H1 (cell line): ENCODE measurements at regions not wholly inside any gene's neighbourhood (a gene's known extent, or its start where the extent isn't known, plus 50 kb on each side); places are given as distances from the start of the nearest gene placed in this dataset.
"Not testable (repeated sequence)": the region's sequence is repeated elsewhere in the genome, so short reads cannot be mapped to it uniquely, and the experiment has no call there.

Experiments
- CTCF ChIA-PET: fragments of 300-600 bp; sonication (Branson Sonifier 250); formaldehyde crosslinking; loops from one replicate; lab custom pipeline; 2021; ENCODE audit not compliant: partially characterized antibody; lab: Charles Lee
- POLR2A ChIA-PET: fragments of 300-600 bp; sonication (Branson Sonifier 250); formaldehyde crosslinking; loops from one replicate; lab custom pipeline; 2021; ENCODE audit warnings: inconsistent platforms; ENCODE audit not compliant: partially characterized antibody; lab: Charles Lee
- DNase-seq, 2 experiments: peaks; one replicate each; pipeline versions ENCODE4 v3.0.0 to v3.0.0-alpha.2; 2010 to 2022; ENCODE audit warnings: low spot score in 2 of 2, low read depth in 1 of 2, mixed read lengths in 1 of 2
- FAIRE-seq: peaks from 2 replicates; lab custom pipeline; 2011; peaks lifted over from hg19 to GRCh38; lab: Jason Lieb, UNC
- H2AFZ ChIP-seq: 2 replicates; pipeline ENCODE4 v1.8.1; 2012; ENCODE audit warnings: low read length, inconsistent platforms
- H2AK5ac ChIP-seq: 2 replicates; pipeline ENCODE4 v1.6.1; 2013; ENCODE audit warnings: low read depth, low read length
- H2BK120ac ChIP-seq: replicated peaks from 2 replicates; pipeline ENCODE3; 2013; ENCODE audit warnings: low read depth, low read length, inconsistent platforms
- H2BK12ac ChIP-seq: 2 replicates; pipeline ENCODE4 v1.6.1; 2013; ENCODE audit warnings: low read depth, low read length
- H2BK15ac ChIP-seq: 2 replicates; pipeline ENCODE4 v1.6.1; 2013; ENCODE audit warnings: low read length
- H2BK20ac ChIP-seq: 2 replicates; pipeline ENCODE4 v1.6.1; 2013; ENCODE audit warnings: low read length
- H2BK5ac ChIP-seq: 2 replicates; pipeline ENCODE4 v1.6.1; 2013; ENCODE audit warnings: low read depth, low read length
- H3K14ac ChIP-seq: 2 replicates; pipeline ENCODE4 v1.6.1; 2013; ENCODE audit warnings: inconsistent platforms; ENCODE audit not compliant: insufficient read length
- H3K18ac ChIP-seq: 2 replicates; pipeline ENCODE4 v1.6.1; 2013; ENCODE audit warnings: low read length; ENCODE audit errors: extremely low read depth
- H3K23ac ChIP-seq: 2 replicates; pipeline ENCODE4 v1.6.1; 2013; ENCODE audit warnings: inconsistent platforms; ENCODE audit not compliant: insufficient read length
- H3K23me2 ChIP-seq: 2 replicates; pipeline ENCODE4 v1.6.1; 2013; ENCODE audit warnings: low read depth, low read length
- H3K27ac ChIP-seq: 2 replicates; pipeline ENCODE4 v1.6.1; 2011; ENCODE audit warnings: low read depth, low read length, inconsistent platforms
- H3K27me3 ChIP-seq, 4 experiments: replicated peaks in 1 of 4; 1 replicate in 1 of 4; 2 replicates in 3 of 4; pipeline versions ENCODE4 v1.6.1 to v1.8.1; 2011 to 2013; ENCODE audit warnings: low read length in 3 of 4, mild to moderate bottlenecking in 3 of 4, inconsistent platforms in 2 of 4, mixed read lengths in 2 of 4, moderate library complexity in 1 of 4; ENCODE audit not compliant: control insufficient read depth in 3 of 4, insufficient read depth in 3 of 4; ENCODE audit errors: extremely low read depth in 1 of 4
- H3K36me3 ChIP-seq, 4 experiments: 2 replicates each; pipeline versions ENCODE4 v1.6.1 to v1.8.1; 2011 to 2013; ENCODE audit warnings: mild to moderate bottlenecking in 4 of 4, low read length in 3 of 4, moderate library complexity in 2 of 4, control low read depth in 1 of 4, inconsistent platforms in 1 of 4; ENCODE audit not compliant: insufficient read depth in 4 of 4, control insufficient read depth in 2 of 4
- H3K4ac ChIP-seq: replicated peaks from 2 replicates; pipeline ENCODE3; 2013; ENCODE audit warnings: low read length, low read depth, mixed read lengths, inconsistent platforms; ENCODE audit not compliant: insufficient read length
- H3K4me1 ChIP-seq, 4 experiments: replicated peaks in 1 of 4; 1 replicate in 1 of 4; 2 replicates in 3 of 4; pipeline versions ENCODE4 v1.6.1 to v1.8.1; 2011 to 2013; ENCODE audit warnings: low read length in 3 of 4, inconsistent platforms in 2 of 4, mixed read lengths in 1 of 4; ENCODE audit not compliant: insufficient read depth in 4 of 4, control insufficient read depth in 3 of 4
- H3K4me2 ChIP-seq, 2 experiments: 2 replicates each; pipeline versions ENCODE4 v1.6.1 to v1.8.1; 2011 to 2013; ENCODE audit warnings: low read depth in 2 of 2, low read length in 2 of 2, control low read depth in 1 of 2, inconsistent platforms in 1 of 2, mild to moderate bottlenecking in 1 of 2; ENCODE audit not compliant: insufficient read depth in 1 of 2
- H3K4me3 ChIP-seq, 4 experiments: fragments of 200-600, 300-600 bp in 1 of 4; sonication (generic), shearing (Covaris generic), sonication (Bioruptor Twin) in 1 of 4; 2 replicates each; pipeline versions ENCODE4 v1.5.1 to v1.8.1; 2011 to 2016; ENCODE audit warnings: low read length in 4 of 4, low read depth in 3 of 4, control low read depth in 2 of 4, inconsistent platforms in 2 of 4, mild to moderate bottlenecking in 2 of 4, mixed read lengths in 1 of 4, moderate library complexity in 1 of 4; ENCODE audit not compliant: insufficient read depth in 2 of 4; ENCODE audit errors: extremely low read depth in 1 of 4
- H3K56ac ChIP-seq: replicated peaks from 2 replicates; pipeline ENCODE3; 2013; ENCODE audit warnings: low read depth, mild to moderate bottlenecking, mixed read lengths, low read length, inconsistent platforms; ENCODE audit not compliant: insufficient read length
- H3K79me1 ChIP-seq: 2 replicates; pipeline ENCODE4 v1.6.1; 2013; ENCODE audit warnings: low read depth, low read length, control low read depth
- H3K79me2 ChIP-seq, 2 experiments: 2 replicates each; pipeline versions ENCODE4 v1.6.1 to v1.8.1; 2012 to 2013; ENCODE audit warnings: low read length in 2 of 2, mild to moderate bottlenecking in 2 of 2, inconsistent platforms in 1 of 2; ENCODE audit not compliant: insufficient read depth in 2 of 2, control insufficient read depth in 1 of 2
- H3K9ac ChIP-seq, 4 experiments: replicated peaks in 1 of 4; 1 replicate in 1 of 4; 2 replicates in 3 of 4; pipeline versions ENCODE4 v1.6.1 to v1.8.1; 2011 to 2013; ENCODE audit warnings: low read depth in 3 of 4, low read length in 3 of 4, control low read depth in 2 of 4, mild to moderate bottlenecking in 2 of 4, moderate library complexity in 2 of 4, inconsistent platforms in 1 of 4; ENCODE audit errors: extremely low read depth in 1 of 4
- H3K9me3 ChIP-seq, 2 experiments: 2 replicates each; pipeline versions ENCODE4 v1.6.1 to v1.8.1; 2012 to 2013; ENCODE audit warnings: mild to moderate bottlenecking in 2 of 2, moderate library complexity in 2 of 2, control low read depth in 1 of 2, inconsistent platforms in 1 of 2, low read depth in 1 of 2, low read length in 1 of 2, mixed read lengths in 1 of 2; ENCODE audit not compliant: insufficient read depth in 2 of 2
- H4K20me1 ChIP-seq, 2 experiments: replicated peaks in 1 of 2; 2 replicates each; pipeline versions ENCODE3 to v1.8.1; 2011 to 2013; ENCODE audit warnings: inconsistent platforms in 2 of 2, low read length in 2 of 2, mild to moderate bottlenecking in 1 of 2; ENCODE audit not compliant: insufficient read depth in 2 of 2, control insufficient read depth in 1 of 2
- H4K5ac ChIP-seq: 2 replicates; pipeline ENCODE4 v1.6.1; 2013; ENCODE audit warnings: low read length, low read depth, mixed read lengths, inconsistent platforms; ENCODE audit not compliant: insufficient read length
- H4K8ac ChIP-seq: 2 replicates; pipeline ENCODE4 v1.8.0; 2013; ENCODE audit warnings: mild to moderate bottlenecking, moderate library complexity, low read length, inconsistent platforms; ENCODE audit not compliant: insufficient read depth; ENCODE audit errors: extremely low read depth
- H4K91ac ChIP-seq: replicated peaks from 2 replicates; pipeline ENCODE3; 2013; ENCODE audit warnings: low read length, mixed read lengths, inconsistent platforms; ENCODE audit not compliant: insufficient read length
- WGBS, 2 experiments: shearing (Covaris generic) in 1 of 2; methylation state at CpG; one replicate each; pipeline versions ENCODE4 v1.1.6 to v1.1.7; 2013 to 2015; ENCODE audit warnings: low lambda C conversion rate in 2 of 2, mixed read lengths in 2 of 2, inconsistent platforms in 1 of 2, low coverage in 1 of 2, missing lambda C conversion rate in 1 of 2; ENCODE audit not compliant: insufficient replicate concordance in 2 of 2, insufficient coverage in 1 of 2, insufficient read length in 1 of 2; ENCODE audit errors: extremely low coverage in 1 of 2, missing lambda C conversion rate in 1 of 2; 5-methylcytosine and 5-hydroxymethylcytosine counted together

DNA sequence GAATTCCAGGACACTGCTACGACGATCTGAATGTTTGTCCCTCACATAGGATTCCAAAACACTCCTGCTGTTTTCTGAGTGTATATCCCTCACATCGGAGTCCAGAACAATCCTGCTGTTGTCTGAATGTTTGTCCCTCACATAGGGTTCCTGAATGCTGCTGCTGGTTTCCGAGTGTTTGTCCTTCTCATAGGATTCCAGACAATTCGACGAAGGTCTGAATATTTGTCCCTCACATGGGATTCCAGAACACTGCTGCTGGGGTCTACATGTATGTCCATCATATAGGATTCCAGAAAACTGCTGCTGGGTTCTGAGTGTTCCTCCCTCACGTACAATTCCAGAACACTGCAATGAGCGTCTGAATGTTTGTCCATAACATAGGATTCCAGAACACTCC is 219.4 kb downstream of the FOXD4L6 start:
- H3K79me2 ChIP-seq, H4K20me1 ChIP-seq, H3K4me3 ChIP-seq, H3K56ac ChIP-seq, H4K8ac ChIP-seq, H3K36me3 ChIP-seq, POLR2A ChIA-PET, H4K91ac ChIP-seq, CTCF ChIA-PET, H3K23ac ChIP-seq, FAIRE-seq, H2BK120ac ChIP-seq, H3K4me1 ChIP-seq, H3K4me2 ChIP-seq, H3K23me2 ChIP-seq, H2BK5ac ChIP-seq, H2BK20ac ChIP-seq, H3K27ac ChIP-seq, H3K14ac ChIP-seq, H3K4ac ChIP-seq, DNase-seq, H2BK15ac ChIP-seq, H3K9ac ChIP-seq, H4K5ac ChIP-seq, H3K18ac ChIP-seq, H2BK12ac ChIP-seq, H3K79me1 ChIP-seq, H2AFZ ChIP-seq, H2AK5ac ChIP-seq: not testable (repeated sequence)
- Histone ChIP-seq H3K27me3 (peaks cover 16 to 37% (median 20%) of the 10 kb centered on the region in 4 experiments; a peak in 6 of 7 replicates), H3K9me3 (peaks cover 84 to 95% of the 10 kb centered on the region in 2 experiments)
- WGBS, 2 experiments = 90% methylated on average over 8 of the region's 8 CpGs; no CpG with 5 or more reads in 1 of the 2 experiments
